CD8-positive, alpha-beta memory T cell (primary cell): ENCODE measurements at regions not wholly inside any gene's neighbourhood (a gene's known extent, or its start where the extent isn't known, plus 50 kb on each side); places are given as distances from the start of the nearest gene placed in this dataset.
A peak's percentile ranks its signal among the peaks of the same experiment; 100 is the strongest.

ENCODE experiments used
- CTCF ChIA-PET: fragments of 350-600 bp; sonication (Branson Sonifier 250); formaldehyde crosslinking; loops from one replicate; lab custom pipeline; 2021; ENCODE audit warnings: antibody characterized with exemption; lab: Charles Lee
- POLR2A ChIA-PET: fragments of 350-600 bp; sonication (Branson Sonifier 250); formaldehyde crosslinking; loops from one replicate; lab custom pipeline; 2021; ENCODE audit warnings: antibody characterized with exemption; lab: Charles Lee
- DNase-seq, 5 donors: peaks; one replicate each; pipeline versions ENCODE4 v3.0.0 to v3.0.0-alpha.2; 2020 to 2022; ENCODE audit warnings: mixed read lengths in 1 of 5
- H3K27ac ChIP-seq: one replicate; pipeline ENCODE4 v1.7.0; 2013; ENCODE audit warnings: low read depth, mild to moderate bottlenecking, low read length, moderate library complexity
- H3K27me3 ChIP-seq: 2 replicates; pipeline ENCODE4 v1.7.0; 2013; ENCODE audit warnings: low read length, mild to moderate bottlenecking; ENCODE audit not compliant: insufficient read depth, poor library complexity, severe bottlenecking
- H3K36me3 ChIP-seq: 2 replicates; pipeline ENCODE4 v1.7.0; 2013; ENCODE audit warnings: mild to moderate bottlenecking, low read length, moderate library complexity; ENCODE audit not compliant: insufficient read depth
- H3K4me1 ChIP-seq: 2 replicates; pipeline ENCODE4 v1.7.0; 2013; ENCODE audit warnings: mild to moderate bottlenecking, low read length, moderate library complexity; ENCODE audit not compliant: insufficient read depth
- H3K4me3 ChIP-seq: 2 replicates; pipeline ENCODE4 v1.7.0; 2013; ENCODE audit warnings: mild to moderate bottlenecking, low read length
- H3K9me3 ChIP-seq: 2 replicates; pipeline ENCODE4 v1.7.0; 2013; ENCODE audit warnings: mild to moderate bottlenecking, low read length
- H3K27ac Mint-ChIP-seq, 8 donors: one replicate each; pipeline ENCODE4 v1.8.0; 2020 to 2021; ENCODE audit warnings: mixed read lengths in 8 of 8, mild to moderate bottlenecking in 6 of 8, inconsistent platforms in 3 of 8, moderate library complexity in 3 of 8
- H3K27me3 Mint-ChIP-seq, 2 donors: one replicate each; pipeline ENCODE4 v1.8.0; 2020 to 2021; ENCODE audit warnings: mixed read lengths in 2 of 2, mild to moderate bottlenecking in 1 of 2, moderate library complexity in 1 of 2
- H3K36me3 Mint-ChIP-seq, 3 donors: one replicate each; pipeline ENCODE4 v1.8.0; 2020 to 2021; ENCODE audit warnings: mixed read lengths in 3 of 3, inconsistent platforms in 1 of 3, mild to moderate bottlenecking in 1 of 3
- H3K4me1 Mint-ChIP-seq, 3 donors: one replicate each; pipeline ENCODE4 v1.8.0; 2020 to 2021; ENCODE audit warnings: mixed read lengths in 3 of 3, inconsistent platforms in 1 of 3, mild to moderate bottlenecking in 1 of 3
- H3K4me3 Mint-ChIP-seq, 7 donors: one replicate each; pipeline ENCODE4 v1.8.0; 2020 to 2021; ENCODE audit warnings: mixed read lengths in 7 of 7, mild to moderate bottlenecking in 6 of 7, moderate library complexity in 4 of 7, inconsistent platforms in 2 of 7
- H3K9me3 Mint-ChIP-seq, 5 donors: one replicate each; pipeline ENCODE4 v1.8.0; 2020 to 2022; ENCODE audit warnings: mixed read lengths in 5 of 5, mild to moderate bottlenecking in 3 of 5, moderate library complexity in 2 of 5, inconsistent platforms in 1 of 5

GRCh38 chr14:97097296-97097695, 300.1 kb downstream of the VRK1 start:
- Histone ChIP-seq H3K4me1 (no peaks in the 10 kb centered on the region), H3K27ac (no peak overlapping the region), H3K9me3 (no peaks in the 10 kb centered on the region), H3K27me3 (no peaks in the 10 kb centered on the region), H3K4me3 (no peak overlapping the region), H3K36me3 (no peaks in the 10 kb centered on the region)
- CTCF ChIA-PET: no interaction called here
- Mint-ChIP-seq H3K36me3 (peaks cover 0 to 2% (median 0%) of the 10 kb centered on the region in 3 donors), H3K27ac (no peak overlapping the region), H3K4me1 (no peaks in the 10 kb centered on the region), H3K27me3 (peaks cover 0 to 12% of the 10 kb centered on the region in 2 donors), H3K9me3 (no peaks in the 10 kb centered on the region), H3K4me3 (no peak overlapping the region)
- POLR2A ChIA-PET: no interaction called here
- DNase-seq: no peak

DNA sequence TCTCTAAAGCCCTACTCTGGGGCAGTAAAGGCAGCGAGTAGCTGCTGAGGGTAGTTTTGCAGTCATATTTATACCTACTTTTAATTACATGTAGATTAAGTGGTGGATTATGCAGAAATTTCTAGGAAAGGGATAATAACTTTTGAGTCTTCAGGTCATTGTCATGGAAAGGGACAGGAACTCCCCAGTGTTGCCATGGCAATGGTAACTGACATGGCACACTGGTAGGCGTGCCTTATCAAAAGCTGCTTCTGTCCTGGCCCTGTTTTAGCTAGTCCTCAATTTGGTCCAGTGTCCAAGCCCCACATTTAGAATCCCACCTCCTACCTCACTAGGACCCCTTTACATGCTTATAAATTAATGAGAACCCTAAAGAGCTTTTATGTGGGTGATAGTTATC, 303.1 kb downstream of the VRK1 start:
- no peaks in the 10 kb centered on the region for H3K4me1 Mint-ChIP-seq
- H3K9me3 ChIP-seq: no peaks in the 10 kb centered on the region
- H3K4me3 ChIP-seq: no peak overlapping the region
- ChIA-PET POLR2A (no interaction called here), CTCF (no interaction called here)
- peaks cover 0 to 2% (median 0%) of the 10 kb centered on the region in 3 donors for H3K36me3 Mint-ChIP-seq
- H3K27me3 ChIP-seq: no peaks in the 10 kb centered on the region
- no peak for DNase-seq
- H3K27ac ChIP-seq: no peak overlapping the region
- peaks cover 16 to 17% of the 10 kb centered on the region in 2 donors for H3K27me3 Mint-ChIP-seq
- H3K27ac Mint-ChIP-seq: no peak overlapping the region
- no peak overlapping the region for H3K4me3 Mint-ChIP-seq
- H3K9me3 Mint-ChIP-seq: no peaks in the 10 kb centered on the region
- H3K4me1 ChIP-seq: no peaks in the 10 kb centered on the region
- no peaks in the 10 kb centered on the region for H3K36me3 ChIP-seq

DNA sequence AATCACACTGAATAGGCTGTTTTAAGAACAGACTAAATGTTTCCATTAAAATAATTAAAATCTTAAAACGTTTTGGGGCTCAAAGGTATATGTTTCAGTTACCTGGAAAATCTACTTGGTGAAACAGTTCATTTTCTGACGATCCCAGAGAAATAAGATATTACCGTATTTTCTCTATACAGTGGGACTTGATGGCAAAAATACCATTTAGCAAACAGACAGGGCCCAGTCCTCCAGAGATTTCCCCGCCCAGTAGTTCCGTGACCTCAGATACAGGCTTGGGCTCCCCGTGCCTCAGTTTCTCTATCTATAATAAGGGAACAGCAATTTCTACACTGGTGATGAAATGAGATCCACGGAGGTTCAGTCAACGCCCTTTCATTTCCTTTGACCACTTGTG, 304.4 kb downstream of the VRK1 start:
- Mint-ChIP-seq H3K4me3 (no peak overlapping the region), H3K27me3 (peaks cover 15 to 19% of the 10 kb centered on the region in 2 donors), H3K27ac (no peak overlapping the region), H3K4me1 (peaks cover 3 to 9% (median 7%) of the 10 kb centered on the region in 3 donors), H3K9me3 (no peaks in the 10 kb centered on the region), H3K36me3 (peaks cover 0 to 2% (median 0%) of the 10 kb centered on the region in 3 donors)
- Histone ChIP-seq H3K4me3 (no peak overlapping the region), H3K4me1 (no peaks in the 10 kb centered on the region), H3K36me3 (no peaks in the 10 kb centered on the region), H3K9me3 (no peaks in the 10 kb centered on the region), H3K27me3 (no peaks in the 10 kb centered on the region), H3K27ac (no peak overlapping the region)
- CTCF ChIA-PET: no interaction called here
- no peak for DNase-seq
- POLR2A ChIA-PET: no interaction called here

- Histone ChIP-seq H3K36me3 (no peaks in the 10 kb centered on the region), H3K27ac (no peak overlapping the region), H3K4me1 (no peaks in the 10 kb centered on the region), H3K9me3 (no peaks in the 10 kb centered on the region), H3K27me3 (no peaks in the 10 kb centered on the region), H3K4me3 (no peak overlapping the region)
- H3K9me3 Mint-ChIP-seq: peaks cover 0 to 5% (median 3%) of the 10 kb centered on the region in 5 donors
- no peak overlapping the region for H3K4me3 Mint-ChIP-seq
- ChIA-PET CTCF (no interaction called here), POLR2A (no interaction called here)
- no peak for DNase-seq
- H3K27me3 Mint-ChIP-seq: peaks cover 10 to 23% of the 10 kb centered on the region in 2 donors
- peaks cover 0 to 12% (median 0%) of the 10 kb centered on the region in 3 donors for H3K36me3 Mint-ChIP-seq
- H3K27ac Mint-ChIP-seq: no peak overlapping the region
- H3K4me1 Mint-ChIP-seq: peaks cover 3 to 10% (median 7%) of the 10 kb centered on the region in 3 donors
Observed at GRCh38 chr14:97104029-97104428, 306.8 kb downstream of the VRK1 start.

DNA sequence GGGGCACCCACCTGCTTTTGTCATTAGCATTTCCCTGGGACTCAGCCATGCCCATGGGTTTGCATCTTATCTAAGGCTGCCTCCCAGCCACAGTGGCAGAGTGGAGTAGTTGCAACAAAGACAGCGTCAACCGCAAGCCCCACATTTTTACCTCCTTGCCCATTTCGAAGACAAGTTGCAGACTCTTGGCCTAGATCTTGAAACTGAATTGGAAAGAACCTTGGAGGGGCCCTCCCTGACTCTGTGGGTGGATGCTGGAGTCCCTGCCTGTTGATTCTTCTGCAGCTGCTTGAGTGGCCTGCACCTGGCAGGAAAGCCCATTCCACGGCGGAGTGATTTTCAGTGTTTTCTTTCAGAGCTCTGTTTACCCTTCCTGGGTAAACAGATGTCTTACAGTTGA, 309.0 kb downstream of the VRK1 start:
- H3K27ac ChIP-seq: no peak overlapping the region
- ChIA-PET POLR2A (no interaction called here), CTCF (interaction anchor here (1.1 kb wide), 1 partner anchor 14 kb away, joined by 3 read pairs; no protein-coding TSS in a partner anchor)
- H3K4me3 Mint-ChIP-seq: peak overlapping the region in 1 of 7 donors; percentile 29
- peaks cover 14 to 30% of the 10 kb centered on the region in 2 donors for H3K27me3 Mint-ChIP-seq
- peaks cover 0 to 13% (median 10%) of the 10 kb centered on the region in 5 donors for H3K9me3 Mint-ChIP-seq
- no peaks in the 10 kb centered on the region for H3K9me3 ChIP-seq
- no peaks in the 10 kb centered on the region for H3K36me3 ChIP-seq
- H3K4me1 Mint-ChIP-seq: peaks cover 3 to 10% (median 7%) of the 10 kb centered on the region in 3 donors
- peak overlapping the region in 2 of 8 donors; percentile 10 to 64 for H3K27ac Mint-ChIP-seq
- H3K4me3 ChIP-seq: no peak overlapping the region
- peaks cover 0 to 19% (median 0%) of the 10 kb centered on the region in 3 donors for H3K36me3 Mint-ChIP-seq
- H3K27me3 ChIP-seq: no peaks in the 10 kb centered on the region
- DNase-seq: peak in 1 of 5 donors; percentile 5
- H3K4me1 ChIP-seq: no peaks in the 10 kb centered on the region

DNA sequence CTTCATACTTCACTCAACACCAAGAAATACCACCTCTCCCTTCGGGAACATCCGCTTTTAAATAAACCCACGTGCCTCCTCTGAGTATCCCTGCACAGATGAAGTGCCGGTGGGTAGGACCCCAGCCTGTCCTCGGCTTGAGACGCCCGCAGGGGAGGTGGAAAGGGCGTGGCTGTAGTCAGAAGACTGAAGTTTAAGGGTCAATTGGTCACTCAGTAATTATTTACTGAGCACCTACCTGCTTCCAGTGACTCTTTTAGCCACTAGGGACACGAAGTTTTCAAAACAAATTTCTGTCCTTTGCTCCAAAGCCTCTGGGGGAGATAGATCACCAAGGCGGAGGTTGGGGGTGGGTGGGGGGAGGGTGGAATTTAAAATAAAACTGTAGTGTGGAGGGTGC, 309.4 kb downstream of the VRK1 start:
- no peaks in the 10 kb centered on the region for H3K4me1 ChIP-seq
- no peaks in the 10 kb centered on the region for H3K36me3 ChIP-seq
- ChIA-PET CTCF (no interaction called here), POLR2A (no interaction called here)
- H3K27me3 ChIP-seq: no peaks in the 10 kb centered on the region
- Mint-ChIP-seq H3K27me3 (peaks cover 14 to 30% of the 10 kb centered on the region in 2 donors), H3K4me3 (no peak overlapping the region), H3K27ac (peak overlapping the region in 1 of 8 donors; percentile 10), H3K36me3 (peaks cover 0 to 19% (median 0%) of the 10 kb centered on the region in 3 donors), H3K4me1 (peaks cover 3 to 10% (median 7%) of the 10 kb centered on the region in 3 donors), H3K9me3 (peaks cover 0 to 13% (median 10%) of the 10 kb centered on the region in 5 donors)
- no peak overlapping the region for H3K27ac ChIP-seq
- DNase-seq: no peak
- no peak overlapping the region for H3K4me3 ChIP-seq
- no peaks in the 10 kb centered on the region for H3K9me3 ChIP-seq

- CTCF ChIA-PET: no interaction called here
- Mint-ChIP-seq H3K4me3 (no peak overlapping the region), H3K4me1 (peaks cover 3 to 10% (median 7%) of the 10 kb centered on the region in 3 donors), H3K36me3 (peaks cover 0 to 19% (median 0%) of the 10 kb centered on the region in 3 donors), H3K27me3 (peaks cover 14 to 30% of the 10 kb centered on the region in 2 donors), H3K27ac (no peak overlapping the region), H3K9me3 (peaks cover 0 to 13% (median 10%) of the 10 kb centered on the region in 5 donors)
- no peaks in the 10 kb centered on the region for H3K27me3 ChIP-seq
- H3K4me3 ChIP-seq: no peak overlapping the region
- DNase-seq: no peak
- no peaks in the 10 kb centered on the region for H3K36me3 ChIP-seq
- no peak overlapping the region for H3K27ac ChIP-seq
- POLR2A ChIA-PET: no interaction called here
- H3K4me1 ChIP-seq: no peaks in the 10 kb centered on the region
- H3K9me3 ChIP-seq: no peaks in the 10 kb centered on the region
Observed at GRCh38 chr14:97107080-97107479, 309.9 kb downstream of the VRK1 start.

DNA sequence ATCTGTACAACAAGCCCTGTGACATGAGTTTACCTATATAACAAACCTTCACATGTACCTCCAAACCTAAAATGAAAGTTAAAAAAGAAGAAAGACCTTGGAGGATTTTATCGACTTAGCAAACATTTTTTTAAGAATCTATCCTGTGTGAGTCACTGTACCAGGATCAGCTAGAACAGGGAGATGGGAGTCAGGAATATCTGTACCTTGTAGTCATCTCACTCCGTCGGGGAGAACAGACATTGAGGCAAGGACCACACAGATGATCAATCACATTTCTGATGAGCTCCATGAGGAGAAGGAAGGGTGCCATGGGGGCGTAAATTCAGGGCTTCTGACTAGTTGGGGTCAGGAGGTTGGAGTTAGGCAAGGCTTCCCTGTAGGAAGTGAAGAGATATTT, 310.6 kb downstream of the VRK1 start:
- CTCF ChIA-PET: no interaction called here
- no peaks in the 10 kb centered on the region for H3K36me3 ChIP-seq
- DNase-seq: no peak
- no peak overlapping the region for H3K4me3 Mint-ChIP-seq
- H3K4me3 ChIP-seq: no peak overlapping the region
- peaks cover 3 to 10% (median 7%) of the 10 kb centered on the region in 3 donors for H3K4me1 Mint-ChIP-seq
- H3K36me3 Mint-ChIP-seq: peaks cover 0 to 19% (median 0%) of the 10 kb centered on the region in 3 donors
- H3K27ac Mint-ChIP-seq: no peak overlapping the region
- H3K27me3 ChIP-seq: no peaks in the 10 kb centered on the region
- POLR2A ChIA-PET: no interaction called here
- H3K27ac ChIP-seq: no peak overlapping the region
- H3K9me3 ChIP-seq: no peaks in the 10 kb centered on the region
- no peaks in the 10 kb centered on the region for H3K4me1 ChIP-seq
- peaks cover 0 to 13% (median 10%) of the 10 kb centered on the region in 5 donors for H3K9me3 Mint-ChIP-seq
- H3K27me3 Mint-ChIP-seq: peaks cover 14 to 30% of the 10 kb centered on the region in 2 donors
